LNCaP clone FGC (cell line): ENCODE measurements at regions not wholly inside any gene's neighbourhood (a gene's known extent, or its start where the extent isn't known, plus 50 kb on each side); places are given as distances from the start of the nearest gene placed in this dataset.

Source experiments
- DNase-seq: peaks from one replicate; pipeline ENCODE4 v3.0.0-alpha.2; 2011; ENCODE audit warnings: low read depth
- H3K4me3 ChIP-seq: 2 replicates; pipeline ENCODE4 v1.5.1; 2011; ENCODE audit warnings: mild to moderate bottlenecking, low read depth, low read length, control low read depth
- TF ChIP-seq, protein P1 (sequence below): IDR thresholded peaks from 2 replicates; pipeline ENCODE4 v1.5.1; 2012; ENCODE audit warnings: mild to moderate bottlenecking; ENCODE audit not compliant: control insufficient read depth, insufficient read depth; ENCODE audit errors: extremely low read depth

DNA sequence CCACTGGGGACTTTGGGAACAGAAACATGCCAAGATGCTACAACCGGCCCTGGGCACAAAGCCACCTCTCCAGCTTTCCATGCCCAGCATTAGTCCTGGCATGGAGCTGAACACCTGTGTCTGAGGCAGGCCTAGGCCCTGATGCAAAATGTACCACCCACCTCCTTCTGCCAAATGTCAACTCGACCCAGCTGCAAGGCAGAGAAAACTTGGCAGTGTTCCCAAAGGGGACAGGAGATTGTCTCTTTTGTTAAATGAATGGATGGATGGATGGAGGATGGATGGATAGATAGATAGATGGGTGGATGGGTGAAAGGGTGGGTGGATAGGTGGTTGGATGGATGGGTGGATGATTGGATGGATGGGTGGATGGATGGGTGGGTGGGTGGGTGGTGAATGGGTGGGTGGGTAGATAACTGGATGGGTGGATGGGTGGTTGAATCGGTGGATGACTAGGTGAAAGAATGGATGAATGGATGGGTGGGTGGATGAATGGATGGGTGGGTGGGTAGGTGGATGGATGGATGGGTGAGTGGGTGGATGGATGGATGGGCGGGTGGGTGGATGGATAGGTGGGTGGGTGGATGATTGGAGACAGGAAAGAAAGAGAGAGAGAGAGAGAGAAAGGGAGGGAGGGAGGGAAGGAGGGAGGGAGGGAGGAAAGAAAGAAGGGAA lies 73.4 kb upstream of the TNRC6C start:
- DNase-seq = no peak
- no peak overlapping the region for H3K4me3 ChIP-seq
- TF ChIP-seq, protein P1, sequence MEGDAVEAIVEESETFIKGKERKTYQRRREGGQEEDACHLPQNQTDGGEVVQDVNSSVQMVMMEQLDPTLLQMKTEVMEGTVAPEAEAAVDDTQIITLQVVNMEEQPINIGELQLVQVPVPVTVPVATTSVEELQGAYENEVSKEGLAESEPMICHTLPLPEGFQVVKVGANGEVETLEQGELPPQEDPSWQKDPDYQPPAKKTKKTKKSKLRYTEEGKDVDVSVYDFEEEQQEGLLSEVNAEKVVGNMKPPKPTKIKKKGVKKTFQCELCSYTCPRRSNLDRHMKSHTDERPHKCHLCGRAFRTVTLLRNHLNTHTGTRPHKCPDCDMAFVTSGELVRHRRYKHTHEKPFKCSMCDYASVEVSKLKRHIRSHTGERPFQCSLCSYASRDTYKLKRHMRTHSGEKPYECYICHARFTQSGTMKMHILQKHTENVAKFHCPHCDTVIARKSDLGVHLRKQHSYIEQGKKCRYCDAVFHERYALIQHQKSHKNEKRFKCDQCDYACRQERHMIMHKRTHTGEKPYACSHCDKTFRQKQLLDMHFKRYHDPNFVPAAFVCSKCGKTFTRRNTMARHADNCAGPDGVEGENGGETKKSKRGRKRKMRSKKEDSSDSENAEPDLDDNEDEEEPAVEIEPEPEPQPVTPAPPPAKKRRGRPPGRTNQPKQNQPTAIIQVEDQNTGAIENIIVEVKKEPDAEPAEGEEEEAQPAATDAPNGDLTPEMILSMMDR = no peak

DNA sequence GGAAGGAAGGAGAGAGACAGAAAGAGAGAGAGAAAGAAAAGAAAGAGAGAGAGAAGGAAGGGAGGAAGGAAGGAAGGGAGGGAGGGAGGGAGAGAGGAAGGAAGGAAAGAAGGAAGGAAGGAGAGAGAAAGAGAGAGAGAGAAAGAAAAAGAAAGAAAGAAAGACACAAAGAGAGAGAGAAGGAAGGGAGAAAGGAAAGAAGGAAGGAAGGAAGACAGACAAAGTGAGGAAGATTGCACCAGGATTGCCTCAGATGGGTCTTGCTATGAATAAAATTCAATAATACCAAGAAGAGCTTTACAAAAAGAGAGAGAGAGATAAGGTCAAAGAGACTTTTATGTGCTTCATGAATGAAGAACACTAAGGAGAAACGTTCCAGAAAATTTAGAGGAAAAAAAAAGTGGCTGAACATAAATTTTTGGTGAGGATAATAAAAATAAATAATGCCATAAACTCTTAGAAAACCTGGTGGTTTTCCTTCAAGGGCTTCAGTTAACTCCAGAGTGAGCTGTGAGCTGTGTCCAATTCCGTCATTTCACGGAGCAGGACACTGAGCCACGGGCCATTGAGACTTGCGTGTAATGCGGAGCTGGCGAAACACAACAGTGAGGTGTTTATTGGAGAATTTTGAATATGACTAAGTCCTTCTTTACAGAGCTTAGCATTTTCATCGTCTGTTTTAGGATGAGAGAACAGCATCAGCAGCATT lies 72.7 kb upstream of the TNRC6C start:
- TF ChIP-seq, protein P1 = no peak
- H3K4me3 ChIP-seq = no peak overlapping the region
- DNase-seq = no peak

DNA sequence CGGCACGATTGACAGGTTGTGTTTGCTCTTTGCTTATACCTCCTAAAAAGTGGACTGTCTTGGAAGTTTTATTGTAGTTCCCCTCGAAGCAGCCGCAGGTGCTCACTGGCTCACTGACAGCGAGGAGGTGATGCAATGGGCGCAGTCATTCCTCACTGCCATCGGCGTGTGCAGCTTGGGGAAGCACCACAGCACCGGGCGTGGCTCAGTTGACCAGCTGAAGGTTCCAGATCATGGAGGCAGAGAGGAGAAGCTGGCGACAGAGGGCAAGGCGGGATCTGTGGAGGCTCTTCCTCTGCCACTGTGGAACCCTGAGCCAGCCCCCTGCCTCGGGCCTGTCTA lies 72.1 kb upstream of the TNRC6C start:
- DNase-seq = no peak
- no peak overlapping the region for H3K4me3 ChIP-seq
- TF ChIP-seq, protein P1 = no peak

DNA sequence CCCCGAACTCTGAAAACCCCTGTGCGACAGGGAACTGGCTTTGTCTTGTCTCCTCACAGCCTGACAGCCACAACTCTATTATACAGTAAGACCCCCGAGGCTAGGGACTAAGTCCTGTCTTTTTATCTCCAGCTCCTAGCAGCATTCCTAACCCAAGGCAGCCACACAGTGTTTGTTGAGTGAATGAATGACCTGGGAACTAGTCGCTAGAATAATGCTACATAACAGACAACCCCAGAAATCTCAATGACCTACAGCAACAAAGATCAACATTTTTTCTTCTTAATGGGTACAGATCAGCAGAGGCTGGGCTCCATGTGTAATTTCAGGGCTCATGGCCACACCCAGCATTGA lies 71.4 kb upstream of the TNRC6C start:
- TF ChIP-seq, protein P1 = no peak
- DNase-seq = no peak
- no peak overlapping the region for H3K4me3 ChIP-seq

DNA sequence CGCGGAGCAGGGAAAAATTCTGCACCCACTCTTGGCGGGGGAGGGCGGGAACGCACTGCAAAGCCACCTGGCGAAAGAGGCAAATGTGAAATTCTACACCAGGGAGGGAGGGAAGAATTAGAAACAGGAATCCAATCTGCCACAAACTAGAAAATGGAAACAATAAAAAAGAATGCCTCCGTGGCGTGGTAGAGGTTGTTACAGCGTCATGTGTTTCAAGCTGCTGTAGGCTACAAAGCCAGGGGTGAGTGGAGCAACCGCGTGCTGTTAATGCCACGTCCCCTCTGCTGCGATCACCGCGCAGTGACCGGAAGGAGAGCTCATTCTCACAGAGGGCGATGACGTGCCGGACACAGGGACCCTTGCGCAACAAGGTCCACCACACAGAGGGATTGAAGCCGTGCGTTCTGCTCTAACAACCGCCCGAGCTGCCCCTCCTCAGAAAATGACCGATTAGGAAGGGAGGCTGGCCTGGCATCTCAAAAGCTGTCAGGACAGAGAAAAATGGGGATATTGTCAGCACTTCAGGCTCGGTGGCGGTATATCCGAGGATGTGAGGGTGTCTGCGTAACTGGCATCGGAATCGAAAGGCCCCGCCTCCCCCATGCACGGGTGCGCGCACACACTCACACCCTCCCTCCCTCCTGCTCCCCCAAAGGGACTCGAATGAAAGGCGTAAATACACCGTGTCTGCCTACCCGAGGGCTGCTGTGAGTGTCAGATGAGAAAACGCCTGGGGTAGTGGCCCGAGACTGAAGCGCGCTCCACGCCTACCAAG lies 70.8 kb upstream of the TNRC6C start:
- TF ChIP-seq, protein P1 = no peak
- H3K4me3 ChIP-seq = no peak overlapping the region
- DNase-seq = no peak

DNA sequence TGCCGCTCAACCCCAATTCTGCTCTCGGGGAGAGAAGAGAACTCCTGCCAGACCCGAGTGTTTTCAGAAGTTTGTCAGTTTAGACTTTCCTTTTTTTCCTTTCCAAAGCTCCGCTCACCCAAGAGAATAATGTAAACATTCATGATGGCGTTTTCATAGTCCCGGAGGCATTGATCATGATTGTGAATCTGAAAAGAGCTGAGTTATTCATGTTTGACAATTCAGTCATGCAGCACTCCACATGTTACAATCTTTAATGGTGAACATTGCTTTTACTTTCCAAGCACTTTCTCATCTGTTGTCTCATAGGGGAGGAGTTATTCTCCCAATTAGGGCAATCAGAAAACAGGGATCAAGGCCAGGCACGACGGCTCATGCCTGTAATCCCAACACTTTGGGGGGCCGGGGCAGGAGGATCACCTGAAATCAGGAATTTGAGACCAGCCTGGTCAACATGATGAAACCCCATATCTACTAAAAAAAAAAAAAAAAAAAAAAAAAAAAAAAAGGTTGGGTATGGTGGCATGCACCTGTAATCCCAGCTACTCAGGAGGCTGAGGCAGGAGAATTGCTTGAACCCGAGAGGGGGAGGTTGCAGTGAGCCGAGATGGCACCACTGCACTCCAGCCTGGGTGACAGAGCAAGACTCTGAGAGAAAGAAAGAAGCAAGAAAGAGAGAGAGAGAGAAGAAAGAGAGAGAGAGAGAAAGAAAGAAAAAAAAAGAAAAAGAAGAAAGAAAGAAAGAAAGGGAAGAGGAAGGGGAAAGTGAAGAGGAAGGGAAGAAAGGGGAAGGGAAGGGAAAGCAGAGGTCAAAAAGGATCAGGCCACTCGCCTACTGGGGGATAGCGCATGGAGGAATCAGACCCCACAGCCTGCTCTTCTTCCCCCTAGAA lies 70.0 kb upstream of the TNRC6C start:
- no peak overlapping the region for H3K4me3 ChIP-seq
- DNase-seq = no peak
- TF ChIP-seq, protein P1 = no peak
